Gastroesophageal sphincter (tissue), 4 donors: ENCODE measurements at regions not wholly inside any gene's neighbourhood (a gene's known extent, or its start where the extent isn't known, plus 50 kb on each side); places are given as distances from the start of the nearest gene placed in this dataset.

Experiments used
- ATAC-seq: fragments of 150-250 bp; one replicate; pipeline ENCODE4 v1.9.1; 2016; ENCODE audit warnings: mild to moderate bottlenecking, moderate library complexity
- H3K27ac ChIP-seq, 4 donors: fragments of 200-600 bp; sonication (generic) in 3 of 4; 1 replicate in 3 of 4; 2 replicates in 1 of 4; pipeline ENCODE4 v1.5.1; 2016 to 2019
- H3K27me3 ChIP-seq: fragments of 200-600 bp; sonication (generic); one replicate; pipeline ENCODE4 v1.5.1; 2019
- H3K36me3 ChIP-seq, 2 donors: fragments of 200-600 bp; sonication (generic); one replicate each; pipeline ENCODE4 v1.5.1; 2019; ENCODE audit warnings: control low read depth in 1 of 2
- H3K4me1 ChIP-seq, 3 donors: fragments of 200-600 bp; sonication (generic); 1 replicate in 2 of 3; 2 replicates in 1 of 3; pipeline ENCODE4 v1.5.1; 2016 to 2019; ENCODE audit warnings: control low read depth in 2 of 3
- H3K4me3 ChIP-seq, 2 donors: fragments of 200-600 bp; sonication (generic); one replicate each; pipeline ENCODE4 v1.5.1; 2019; ENCODE audit warnings: mild to moderate bottlenecking in 1 of 2, moderate library complexity in 1 of 2
- H3K9me3 ChIP-seq, 3 donors: fragments of 200-600 bp; sonication (generic); one replicate each; pipeline ENCODE4 v1.5.1; 2017 to 2019; ENCODE audit warnings: control low read depth in 2 of 3
- CTCF ChIP-seq, 4 experiments: fragments of 200-600 bp in 2 of 4; fragments of 450-650 bp in 2 of 4; sonication (generic) in 1 of 4; IDR thresholded peaks; one replicate each; pipeline ENCODE4 v1.5.1; 2017 to 2019; ENCODE audit warnings: antibody characterized with exemption in 4 of 4, mild to moderate bottlenecking in 2 of 4, moderate library complexity in 2 of 4
- EP300 ChIP-seq: sonication (generic); formaldehyde crosslinking; IDR thresholded peaks from one replicate; pipeline ENCODE4 v1.6.1; 2017; ENCODE audit warnings: antibody characterized with exemption, mild to moderate bottlenecking
- POLR2A ChIP-seq, 2 donors: fragments of 450-650 bp; IDR thresholded peaks; one replicate each; pipeline ENCODE4 v1.6.1; 2017; ENCODE audit warnings: antibody characterized with exemption in 2 of 2, mild to moderate bottlenecking in 2 of 2, moderate library complexity in 1 of 2
- POLR2AphosphoS5 ChIP-seq: sonication (generic); formaldehyde crosslinking; IDR thresholded peaks from one replicate; pipeline ENCODE4 v1.6.1; 2017; ENCODE audit warnings: antibody characterized with exemption
- WGBS, 2 donors: methylation state at CpG; one replicate each; pipeline ENCODE4 v1.1.5; 2018; ENCODE audit warnings: low coverage in 1 of 2; 5-methylcytosine and 5-hydroxymethylcytosine counted together

GRCh38 chr14:100450736-100451135 is 127.6 kb downstream of the SLC25A47 start:
- 77 to 96% methylated on average over 3 to 4 of the region's 6 CpGs for WGBS, 2 donors
- no peaks in the 10 kb centered on the region for H3K27me3 ChIP-seq
- no peaks in the 10 kb centered on the region for H3K9me3 ChIP-seq
- no peaks in the 10 kb centered on the region for H3K36me3 ChIP-seq
- no peak overlapping the region for H3K27ac ChIP-seq
- ATAC-seq = no peak
- no peaks in the 10 kb centered on the region for H3K4me1 ChIP-seq
- TF ChIP-seq POLR2A (IDR thresholded peaks at IDR 0.05) (no peak), EP300 (no peak), CTCF (IDR thresholded peaks at IDR 0.05) (no peak), POLR2AphosphoS5 (no peak)
- no peak overlapping the region for H3K4me3 ChIP-seq

GRCh38 chr14:100451264-100451663 is 128.1 kb downstream of the SLC25A47 start:
- TF ChIP-seq EP300 (no peak), POLR2AphosphoS5 (no peak), CTCF (IDR thresholded peaks at IDR 0.05) (no peak), POLR2A (IDR thresholded peaks at IDR 0.05) (no peak)
- Histone ChIP-seq H3K4me1 (no peaks in the 10 kb centered on the region), H3K4me3 (no peak overlapping the region), H3K9me3 (no peaks in the 10 kb centered on the region), H3K27ac (no peak overlapping the region), H3K27me3 (no peaks in the 10 kb centered on the region), H3K36me3 (no peaks in the 10 kb centered on the region)
- no peak for ATAC-seq
- 100% methylated on average over 1 of the region's 6 CpGs for WGBS, 2 donors

- H3K27ac ChIP-seq = no peak overlapping the region
- H3K9me3 ChIP-seq = no peaks in the 10 kb centered on the region
- H3K4me3 ChIP-seq = no peak overlapping the region
- WGBS, 2 donors = 67 to 82% methylated on average over 1 to 2 of the region's 2 CpGs
- ATAC-seq = no peak
- no peaks in the 10 kb centered on the region for H3K4me1 ChIP-seq
- no peaks in the 10 kb centered on the region for H3K27me3 ChIP-seq
- TF ChIP-seq CTCF (IDR thresholded peaks at IDR 0.05) (no peak), POLR2AphosphoS5 (no peak), POLR2A (IDR thresholded peaks at IDR 0.05) (no peak), EP300 (no peak)
- H3K36me3 ChIP-seq = no peaks in the 10 kb centered on the region
These were observed 130.8 kb downstream of the SLC25A47 start for GRCh38 chr14:100453930-100454329.

GRCh38 chr14:100454437-100454836 is 131.3 kb downstream of the SLC25A47 start:
- WGBS, 2 donors = 80 to 86% methylated on average over 1 of the region's 1 CpG
- Histone ChIP-seq H3K36me3 (no peaks in the 10 kb centered on the region), H3K9me3 (no peaks in the 10 kb centered on the region), H3K4me1 (no peaks in the 10 kb centered on the region), H3K27ac (no peak overlapping the region), H3K27me3 (no peaks in the 10 kb centered on the region), H3K4me3 (no peak overlapping the region)
- ATAC-seq = no peak
- no peak for TF ChIP-seq CTCF (IDR thresholded peaks at IDR 0.05)
- TF ChIP-seq POLR2AphosphoS5 = no peak
- no peak for TF ChIP-seq POLR2A (IDR thresholded peaks at IDR 0.05)
- TF ChIP-seq EP300 = no peak

GRCh38 chr14:100463937-100464336 is 123.3 kb downstream of the BEGAIN start:
- Histone ChIP-seq H3K9me3 (no peaks in the 10 kb centered on the region), H3K27me3 (no peaks in the 10 kb centered on the region), H3K4me1 (no peaks in the 10 kb centered on the region), H3K4me3 (no peak overlapping the region), H3K27ac (no peak overlapping the region), H3K36me3 (peaks cover 0 to 13% of the 10 kb centered on the region in 2 donors)
- no peak for TF ChIP-seq EP300
- WGBS, 2 donors = 92 to 100% methylated on average over 3 of the region's 3 CpGs
- no peak for ATAC-seq
